NB4 (cell line): ENCODE measurements at regions not wholly inside any gene's neighbourhood (a gene's known extent, or its start where the extent isn't known, plus 50 kb on each side); places are given as distances from the start of the nearest gene placed in this dataset.
A peak's percentile ranks its signal among the peaks of the same experiment; 100 is the strongest.

Experiments used
- DNase-seq: peaks from one replicate; pipeline ENCODE4 v3.0.0; 2010; ENCODE audit warnings: low read depth
- H3K4me3 ChIP-seq: one replicate; pipeline ENCODE4 v1.5.1; 2011; ENCODE audit warnings: mild to moderate bottlenecking, low read depth, low read length, moderate library complexity
- CTCF ChIP-seq: IDR thresholded peaks from one replicate; pipeline ENCODE4 v1.5.1; 2012; ENCODE audit warnings: low read depth, low read length
- MAX ChIP-seq: IDR thresholded peaks from 2 replicates; pipeline ENCODE4 v1.6.1; 2011; ENCODE audit warnings: low read depth, low read length
- MYC ChIP-seq: IDR thresholded peaks from 2 replicates; pipeline ENCODE4 v1.6.1; 2011; ENCODE audit warnings: low read depth, low read length
- POLR2A ChIP-seq: IDR thresholded peaks from 2 replicates; pipeline ENCODE4 v1.6.1; 2011; ENCODE audit warnings: mild to moderate bottlenecking; ENCODE audit not compliant: insufficient read length; ENCODE audit errors: extremely low read depth

GRCh38 chr14:101399737-101400517, 161.4 kb upstream of the DIO3 start:
- no peak overlapping the region for H3K4me3 ChIP-seq
- DNase-seq = no peak

GRCh38 chr14:101400830-101401229, 160.5 kb upstream of the DIO3 start:
- DNase-seq = no peak
- no peak overlapping the region for H3K4me3 ChIP-seq
- no peak for TF ChIP-seq CTCF
- TF ChIP-seq MYC = no peak
- no peak for TF ChIP-seq POLR2A
- no peak for TF ChIP-seq MAX

More at GRCh38 chr14:101399737-101400517, 161.4 kb upstream of the DIO3 start:
- no peak for TF ChIP-seq POLR2A
- no peak for TF ChIP-seq MAX
- TF ChIP-seq CTCF = no peak
- TF ChIP-seq MYC = no peak

- no peak for TF ChIP-seq MYC
- TF ChIP-seq MAX = no peak
- TF ChIP-seq POLR2A = no peak
- TF ChIP-seq CTCF = no peak
- DNase-seq = no peak
- no peak overlapping the region for H3K4me3 ChIP-seq
Observed at GRCh38 chr14:101402936-101403660, 158.2 kb upstream of the DIO3 start.

GRCh38 chr14:101404426-101405170, 156.7 kb upstream of the DIO3 start:
- no peak overlapping the region for H3K4me3 ChIP-seq
- DNase-seq = no peak
- no peak for TF ChIP-seq MYC
- no peak for TF ChIP-seq MAX
- TF ChIP-seq POLR2A = no peak
- no peak for TF ChIP-seq CTCF

- no peak overlapping the region for H3K4me3 ChIP-seq
- DNase-seq = peak; percentile 6
- no peak for TF ChIP-seq MAX
- TF ChIP-seq CTCF = no peak
- no peak for TF ChIP-seq POLR2A
- TF ChIP-seq MYC = no peak
Observed at GRCh38 chr14:101405171-101405883, 156.0 kb upstream of the DIO3 start.
